Neural cell (in vitro differentiated cells): ENCODE measurements at regions not wholly inside any gene's neighbourhood (a gene's known extent, or its start where the extent isn't known, plus 50 kb on each side); places are given as distances from the start of the nearest gene placed in this dataset.

Source experiments
- H2AFZ ChIP-seq: fragments of 200-600, 300-800 bp; sonication (generic), shearing (Covaris generic); 2 replicates; pipeline ENCODE4 v1.6.0; 2014; ENCODE audit warnings: low read depth, mild to moderate bottlenecking, antibody characterized with exemption, low read length, moderate library complexity
- H3F3A ChIP-seq: fragments of 200-600 bp; shearing (Covaris generic); 2 replicates; pipeline ENCODE4 v1.6.1; 2016; ENCODE audit warnings: mild to moderate bottlenecking, moderate library complexity, mixed read lengths, antibody characterized with exemption, low read length; ENCODE audit not compliant: insufficient read depth, poor library complexity, severe bottlenecking
- H3K27ac ChIP-seq: fragments of 200-600, 300-800 bp; sonication (generic), shearing (Covaris generic); 2 replicates; pipeline ENCODE4 v1.5.1; 2014; ENCODE audit warnings: mild to moderate bottlenecking, low read length, moderate library complexity
- H3K27me3 ChIP-seq: fragments of 300-800, 200-600 bp; sonication (generic), shearing (Covaris generic); 2 replicates; pipeline ENCODE4 v1.6.0; 2014; ENCODE audit warnings: mild to moderate bottlenecking, low read depth, low read length, moderate library complexity; ENCODE audit not compliant: insufficient read depth
- H3K36me3 ChIP-seq: fragments of 300-800, 200-600 bp; sonication (generic), shearing (Covaris generic); 2 replicates; pipeline ENCODE4 v1.5.1; 2014; ENCODE audit warnings: mild to moderate bottlenecking, antibody characterized with exemption, low read length, moderate library complexity; ENCODE audit not compliant: insufficient read depth
- H3K4me2 ChIP-seq: fragments of 300-800, 200-600 bp; sonication (generic), shearing (Covaris generic); 2 replicates; pipeline ENCODE4 v1.6.0; 2014; ENCODE audit warnings: mild to moderate bottlenecking, low read length
- H3K4me3 ChIP-seq: fragments of 300-800, 200-600 bp; sonication (generic), shearing (Covaris generic); 2 replicates; pipeline ENCODE4 v1.5.1; 2014; ENCODE audit warnings: mild to moderate bottlenecking, low read length, moderate library complexity
- H3K79me2 ChIP-seq: fragments of 200-600 bp; shearing (Covaris generic); replicated peaks from 2 replicates; pipeline ENCODE4 v1.6.0; 2014; ENCODE audit warnings: mild to moderate bottlenecking, low read length, moderate library complexity; ENCODE audit not compliant: insufficient read depth
- H3K9ac ChIP-seq: fragments of 300-800, 200-600 bp; sonication (generic), shearing (Covaris generic); 2 replicates; pipeline ENCODE4 v1.6.1; 2016; ENCODE audit warnings: mild to moderate bottlenecking, low read length, mixed read lengths
- H3K9me2 ChIP-seq: fragments of 200-600 bp; shearing (Covaris generic); 2 replicates; pipeline ENCODE4 v1.6.1; 2016; ENCODE audit warnings: mild to moderate bottlenecking, low read length, mixed read lengths; ENCODE audit not compliant: insufficient read depth
- H3K9me3 ChIP-seq: fragments of 200-600, 300-800 bp; sonication (generic), shearing (Covaris generic); 2 replicates; pipeline ENCODE4 v1.6.1; 2016; ENCODE audit warnings: mild to moderate bottlenecking, mixed run types, low read length, moderate library complexity, mixed read lengths
- H4K20me1 ChIP-seq: fragments of 200-600 bp; shearing (Covaris generic); 2 replicates; pipeline ENCODE4 v1.6.1; 2016; ENCODE audit warnings: mild to moderate bottlenecking, mixed run types; ENCODE audit not compliant: insufficient read depth
- CTCF ChIP-seq: fragments of 450-650 bp; IDR thresholded peaks from 2 replicates; pipeline ENCODE4 v1.5.1; 2014; ENCODE audit warnings: antibody characterized with exemption, mild to moderate bottlenecking, moderate library complexity; ENCODE audit not compliant: poor library complexity, severe bottlenecking
- EP300 ChIP-seq: fragments of 450-650 bp; conservative IDR thresholded peaks from 2 replicates; pipeline ENCODE4 v1.6.1; 2014; ENCODE audit warnings: antibody characterized with exemption, mild to moderate bottlenecking, moderate library complexity; ENCODE audit not compliant: poor library complexity, severe bottlenecking
- EZH2 ChIP-seq: fragments of 200-600, 300-800 bp; shearing (Covaris generic), sonication (generic); IDR thresholded peaks from 2 replicates; pipeline ENCODE4 v1.6.1; 2014; ENCODE audit warnings: antibody characterized with exemption, low read length, borderline replicate concordance, mild to moderate bottlenecking; ENCODE audit not compliant: insufficient read depth, poor library complexity, severe bottlenecking
- MXI1 ChIP-seq: fragments of 450-650 bp; conservative IDR thresholded peaks from 2 replicates; pipeline ENCODE4 v1.6.1; 2014; ENCODE audit warnings: antibody characterized with exemption, mild to moderate bottlenecking; ENCODE audit not compliant: poor library complexity, severe bottlenecking
- POLR2AphosphoS5 ChIP-seq: IDR thresholded peaks from 2 replicates; pipeline ENCODE4 v1.6.1; 2012
- RAD21 ChIP-seq: fragments of 450-650 bp; conservative IDR thresholded peaks from 2 replicates; pipeline ENCODE4 v1.6.1; 2014; ENCODE audit warnings: antibody characterized with exemption, mild to moderate bottlenecking, moderate library complexity
- REST ChIP-seq: IDR thresholded peaks from 2 replicates; pipeline ENCODE4 v1.6.1; 2012; ENCODE audit warnings: borderline replicate concordance
- SMC3 ChIP-seq: fragments of 450-650 bp; conservative IDR thresholded peaks from 2 replicates; pipeline ENCODE4 v1.6.1; 2014; ENCODE audit warnings: antibody characterized with exemption, mild to moderate bottlenecking, moderate library complexity; ENCODE audit not compliant: poor library complexity
- TAF1 ChIP-seq: IDR thresholded peaks from 2 replicates; pipeline ENCODE4 v1.6.1; 2012; ENCODE audit warnings: low read depth

- no peak overlapping the region for H2AFZ ChIP-seq
- no peak overlapping the region for H3K27ac ChIP-seq
- no peak overlapping the region for H3K4me3 ChIP-seq
- no peaks in the 10 kb centered on the region for H3F3A ChIP-seq
- no peak overlapping the region for H3K9ac ChIP-seq
- H3K79me2 ChIP-seq: no peaks in the 10 kb centered on the region
- H3K9me2 ChIP-seq: no peaks in the 10 kb centered on the region
- no peaks in the 10 kb centered on the region for H3K36me3 ChIP-seq
- no peaks in the 10 kb centered on the region for H3K9me3 ChIP-seq
- TF ChIP-seq MXI1 (no peak), SMC3 (no peak), REST (no peak), CTCF (no peak), TAF1 (no peak), POLR2AphosphoS5 (no peak), EP300 (no peak), RAD21 (no peak), EZH2 (no peak)
- H3K27me3 ChIP-seq: no peaks in the 10 kb centered on the region
- H4K20me1 ChIP-seq: no peaks in the 10 kb centered on the region
- no peak overlapping the region for H3K4me2 ChIP-seq
Measured at GRCh38 chr4:85420831-85421230, 54.1 kb upstream of the ARHGAP24 start.

- Histone ChIP-seq H3K4me2 (no peak overlapping the region), H3K36me3 (no peaks in the 10 kb centered on the region), H2AFZ (no peak overlapping the region), H4K20me1 (no peaks in the 10 kb centered on the region), H3F3A (no peaks in the 10 kb centered on the region), H3K4me3 (peak overlapping the region; percentile 5), H3K27ac (peak overlapping the region; percentile 44), H3K79me2 (no peaks in the 10 kb centered on the region), H3K9ac (no peak overlapping the region), H3K9me3 (no peaks in the 10 kb centered on the region), H3K9me2 (no peaks in the 10 kb centered on the region), H3K27me3 (no peaks in the 10 kb centered on the region)
- TF ChIP-seq TAF1 (no peak), EP300 (peak; percentile 89), SMC3 (no peak), POLR2AphosphoS5 (peak; percentile 73)
Measured at GRCh38 chr4:85423431-85423830, 51.5 kb upstream of the ARHGAP24 start.
